ENCODE measurements at regions not wholly inside any gene's neighbourhood (a gene's known extent, or its start where the extent isn't known, plus 50 kb on each side); places are given as distances from the start of the nearest gene placed in this dataset.

- Mint-ChIP-seq H3K4me1 (peaks cover 10% of the 10 kb centered on the region), H3K27me3 (ENCODE audit: low read depth) (no peaks in the 10 kb centered on the region), H3K36me3 (no peaks in the 10 kb centered on the region), H3K27ac (no peak overlapping the region; the same call in 1 of the 2 replicates), H3K4me3 (no peak overlapping the region), H3K9me3 (no peaks in the 10 kb centered on the region)
- DNase-seq (ENCODE audit: low spot score) (no peak), ATAC-seq (no peak)
- ChIA-PET CTCF (interaction anchor here (0.6 to 1.3 kb wide), 5 partner anchors 21 to 744 kb away, joined by 3 to 6 read pairs (median 3); no protein-coding TSS in a partner anchor), POLR2A (no interaction called here)
- TF ChIP-seq CDX4 (CRISPR knock-in tag; IDR thresholded peaks at IDR 0.05; ENCODE audit: borderline replicate concordance) (no peak), ESRRA (CRISPR knock-in tag; IDR thresholded peaks at IDR 0.05; ENCODE audit: borderline replicate concordance) (no peak)
These were observed 64.2 kb upstream of the BLID start for GRCh38 chr11:122179961-122180834.

- Mint-ChIP-seq H3K36me3 (no peaks in the 10 kb centered on the region), H3K27me3 (ENCODE audit: low read depth) (no peaks in the 10 kb centered on the region), H3K27ac (no peak overlapping the region), H3K4me1 (peaks cover 10% of the 10 kb centered on the region), H3K9me3 (no peaks in the 10 kb centered on the region), H3K4me3 (no peak overlapping the region)
- ATAC-seq (no peak), DNase-seq (ENCODE audit: low spot score) (no peak)
- ChIA-PET POLR2A (no interaction called here), CTCF (no interaction called here)
- TF ChIP-seq ZNF512 (CRISPR knock-in tag; IDR thresholded peaks at IDR 0.05; ENCODE audit: borderline replicate concordance) (no peak), NFATC4 (CRISPR knock-in tag; IDR thresholded peaks at IDR 0.05) (no peak), ATF2 (CRISPR knock-in tag; IDR thresholded peaks at IDR 0.05; ENCODE audit: borderline replicate concordance, low read depth) (no peak), SMAD4 (CRISPR knock-in tag; IDR thresholded peaks at IDR 0.05) (no peak), ATF3 (CRISPR knock-in tag; conservative IDR thresholded peaks at IDR 0.05) (no peak), ZNF396 (CRISPR knock-in tag; IDR thresholded peaks at IDR 0.05; ENCODE audit: borderline replicate concordance) (no peak), RORB (CRISPR knock-in tag; IDR thresholded peaks at IDR 0.05) (no peak), ZBTB43 (CRISPR knock-in tag; IDR thresholded peaks at IDR 0.05) (no peak), ZNF416 (CRISPR knock-in tag; IDR thresholded peaks at IDR 0.05) (no peak), MLX (CRISPR knock-in tag; IDR thresholded peaks at IDR 0.05) (no peak)
These were observed 62.8 kb upstream of the BLID start for GRCh38 chr11:122178795-122179194.

GRCh38 chr11:122177238-122177637, 61.2 kb upstream of the BLID start:
- CTCF ChIA-PET, result no interaction called here
- H3K27me3 Mint-ChIP-seq (ENCODE audit: low read depth), result no peaks in the 10 kb centered on the region
- TF ChIP-seq CREB1 (CRISPR knock-in tag; IDR thresholded peaks at IDR 0.05), result no peak
- no peak for TF ChIP-seq GRHL2 (CRISPR knock-in tag; IDR thresholded peaks at IDR 0.05; ENCODE audit: insufficient replicate concordance, severe bottlenecking)
- no peak for TF ChIP-seq MAX (CRISPR knock-in tag; IDR thresholded peaks at IDR 0.05)
- no peak for TF ChIP-seq ZBTB43 (CRISPR knock-in tag; IDR thresholded peaks at IDR 0.05)
- no peak for TF ChIP-seq ZNF219 (CRISPR knock-in tag; IDR thresholded peaks at IDR 0.05; ENCODE audit: borderline replicate concordance)
- TF ChIP-seq NR3C1 (CRISPR knock-in tag; conservative IDR thresholded peaks at IDR 0.05; ENCODE audit: low read depth), result no peak
- TF ChIP-seq ATF1 (CRISPR knock-in tag; IDR thresholded peaks at IDR 0.05), result no peak
- no peak for TF ChIP-seq TEAD4 (CRISPR knock-in tag; IDR thresholded peaks at IDR 0.05)
- no peak for TF ChIP-seq ZNF232 (CRISPR knock-in tag; IDR thresholded peaks at IDR 0.05)
- no peak for TF ChIP-seq MXD4 (CRISPR knock-in tag; IDR thresholded peaks at IDR 0.05; ENCODE audit: borderline replicate concordance)
- no peak for TF ChIP-seq IRF1 (CRISPR knock-in tag; IDR thresholded peaks at IDR 0.05)

More at GRCh38 chr11:122177238-122177637, 61.2 kb upstream of the BLID start:
- Mint-ChIP-seq H3K4me1 (peaks cover 10% of the 10 kb centered on the region), H3K27ac (no peak overlapping the region), H3K4me3 (no peak overlapping the region), H3K9me3 (no peaks in the 10 kb centered on the region), H3K36me3 (no peaks in the 10 kb centered on the region)
- ATAC-seq (no peak), DNase-seq (ENCODE audit: low spot score) (no peak)
- POLR2A ChIA-PET, result no interaction called here

Measured in WTC11 (cell line).